Fibroblast of skin of right quadriceps (primary cell): ENCODE measurements at regions not wholly inside any gene's neighbourhood (a gene's known extent, or its start where the extent isn't known, plus 50 kb on each side); places are given as distances from the start of the nearest gene placed in this dataset.
A peak's percentile ranks its signal among the peaks of the same experiment; 100 is the strongest.

Experiments
- DNase-seq: peaks from one replicate; pipeline ENCODE4 v3.0.0-alpha.2; 2013

GRCh38 chr5:40413743-40414142, 266.0 kb upstream of the PTGER4 start:
- peak; percentile 77 for DNase-seq

- no peak for DNase-seq
Measured at GRCh38 chr5:40412771-40413170, 266.9 kb upstream of the PTGER4 start.

GRCh38 chr5:40410964-40411635, 268.6 kb upstream of the PTGER4 start:
- peak; percentile 61 for DNase-seq

GRCh38 chr5:40410231-40410861, 269.4 kb upstream of the PTGER4 start:
- DNase-seq = peak; percentile 74

- DNase-seq = no peak
Measured at GRCh38 chr5:40409601-40410000, 270.1 kb upstream of the PTGER4 start.

GRCh38 chr5:40406741-40407211, 272.9 kb upstream of the PTGER4 start:
- no peak for DNase-seq

- DNase-seq = no peak
Measured at GRCh38 chr5:40405996-40406740, 273.5 kb upstream of the PTGER4 start.

GRCh38 chr5:40405230-40405629, 274.5 kb upstream of the PTGER4 start:
- DNase-seq = no peak

- DNase-seq = no peak
Measured at GRCh38 chr5:40404613-40405012, 275.1 kb upstream of the PTGER4 start.

- DNase-seq = peak; percentile 25
Measured at GRCh38 chr5:40402007-40402364, 277.7 kb upstream of the PTGER4 start.

GRCh38 chr5:40401284-40402006, 278.3 kb upstream of the PTGER4 start:
- DNase-seq = peak; percentile 21

- DNase-seq = no peak
Measured at GRCh38 chr5:40400245-40400644, 279.5 kb upstream of the PTGER4 start.

- DNase-seq = peak; percentile 66
Measured at GRCh38 chr5:40399349-40399748, 280.4 kb upstream of the PTGER4 start.

GRCh38 chr5:40397976-40398375, 281.7 kb upstream of the PTGER4 start:
- no peak for DNase-seq

GRCh38 chr5:40397091-40397490, 282.6 kb upstream of the PTGER4 start:
- no peak for DNase-seq

- DNase-seq = no peak
Measured at GRCh38 chr5:40396317-40396716, 283.4 kb upstream of the PTGER4 start.

GRCh38 chr5:40395251-40395650, 284.5 kb upstream of the PTGER4 start:
- DNase-seq = no peak

- DNase-seq = no peak
Measured at GRCh38 chr5:40394698-40395097, 285.0 kb upstream of the PTGER4 start.

GRCh38 chr5:40391642-40392041, 288.1 kb upstream of the PTGER4 start:
- no peak for DNase-seq

GRCh38 chr5:40390281-40391149, 289.2 kb upstream of the PTGER4 start:
- no peak for DNase-seq

GRCh38 chr5:40389591-40389990, 290.1 kb upstream of the PTGER4 start:
- DNase-seq = no peak

GRCh38 chr5:40386289-40386688, 293.4 kb upstream of the PTGER4 start:
- peak; percentile 31 for DNase-seq
